ENCODE measurements at regions not wholly inside any gene's neighbourhood (a gene's known extent, or its start where the extent isn't known, plus 50 kb on each side); places are given as distances from the start of the nearest gene placed in this dataset.
"Not testable (repeated sequence)": the region's sequence is repeated elsewhere in the genome, so short reads cannot be mapped to it uniquely, and the experiment has no call there.

DNA sequence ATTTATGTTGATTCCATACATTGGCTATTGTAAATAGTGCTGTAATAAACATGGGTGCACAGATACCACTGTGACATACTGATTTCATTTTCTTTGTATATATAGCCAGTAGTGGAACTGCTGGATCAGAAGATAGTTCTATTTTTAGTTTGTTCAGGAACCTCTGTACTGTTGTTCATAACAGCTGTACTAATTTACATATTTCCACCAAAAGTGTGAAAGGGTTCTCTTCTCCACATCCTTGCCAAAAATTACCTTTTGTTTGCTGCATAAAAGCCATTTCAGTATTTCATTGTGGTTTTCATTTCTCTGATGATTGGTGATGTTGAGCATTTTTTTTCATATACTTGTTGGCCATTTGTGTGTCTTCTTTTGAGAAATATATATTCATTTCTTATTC is 1962.1 kb downstream of the PCDH9 start:
- in situ Hi-C loops (cut with HindIII; ENCODE audit: low sequenced_read_pairs): no loop called here

DNA sequence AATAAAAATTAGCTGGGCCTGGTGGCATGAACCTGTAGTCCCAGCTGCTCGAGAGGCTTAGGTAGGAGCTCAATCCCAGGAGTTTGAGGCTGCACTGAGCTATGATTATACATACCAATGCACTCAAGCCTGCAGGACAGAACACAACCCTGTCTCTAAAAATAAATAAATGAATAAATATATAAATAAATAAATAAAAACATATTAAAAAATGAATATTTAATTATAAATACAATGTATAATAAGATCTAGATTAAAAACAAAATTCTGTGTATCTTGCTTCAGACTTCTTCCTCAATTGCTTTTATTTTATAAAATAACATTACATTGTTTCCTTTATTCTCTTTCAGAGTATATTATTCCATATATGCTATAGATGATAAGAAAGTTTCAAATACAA is 1964.1 kb downstream of the PCDH9 start:
- in situ Hi-C loops (cut with HindIII; ENCODE audit: low sequenced_read_pairs): no loop called here

DNA sequence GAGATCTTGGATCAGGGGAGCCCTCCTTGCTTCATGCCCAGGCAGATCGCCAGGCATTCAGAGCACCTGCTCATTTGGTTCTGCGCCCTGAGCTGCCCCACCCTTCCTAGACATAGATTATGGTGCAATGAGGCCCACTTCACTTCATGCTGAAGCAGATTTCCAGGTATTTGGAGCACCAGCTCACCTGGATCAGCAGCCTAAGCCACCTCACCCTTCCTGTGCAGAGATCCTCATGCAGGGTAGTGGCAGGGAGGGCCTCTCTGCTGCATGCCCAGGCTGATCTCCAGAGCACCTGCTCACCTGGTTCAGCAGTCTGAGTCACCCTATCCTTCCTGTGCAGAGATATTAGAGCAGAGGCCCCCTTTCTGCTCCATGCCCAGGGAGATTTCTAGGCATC is 1966.1 kb downstream of the PCDH9 start:
- in situ Hi-C loops (cut with HindIII; ENCODE audit: low sequenced_read_pairs): no loop called here

DNA sequence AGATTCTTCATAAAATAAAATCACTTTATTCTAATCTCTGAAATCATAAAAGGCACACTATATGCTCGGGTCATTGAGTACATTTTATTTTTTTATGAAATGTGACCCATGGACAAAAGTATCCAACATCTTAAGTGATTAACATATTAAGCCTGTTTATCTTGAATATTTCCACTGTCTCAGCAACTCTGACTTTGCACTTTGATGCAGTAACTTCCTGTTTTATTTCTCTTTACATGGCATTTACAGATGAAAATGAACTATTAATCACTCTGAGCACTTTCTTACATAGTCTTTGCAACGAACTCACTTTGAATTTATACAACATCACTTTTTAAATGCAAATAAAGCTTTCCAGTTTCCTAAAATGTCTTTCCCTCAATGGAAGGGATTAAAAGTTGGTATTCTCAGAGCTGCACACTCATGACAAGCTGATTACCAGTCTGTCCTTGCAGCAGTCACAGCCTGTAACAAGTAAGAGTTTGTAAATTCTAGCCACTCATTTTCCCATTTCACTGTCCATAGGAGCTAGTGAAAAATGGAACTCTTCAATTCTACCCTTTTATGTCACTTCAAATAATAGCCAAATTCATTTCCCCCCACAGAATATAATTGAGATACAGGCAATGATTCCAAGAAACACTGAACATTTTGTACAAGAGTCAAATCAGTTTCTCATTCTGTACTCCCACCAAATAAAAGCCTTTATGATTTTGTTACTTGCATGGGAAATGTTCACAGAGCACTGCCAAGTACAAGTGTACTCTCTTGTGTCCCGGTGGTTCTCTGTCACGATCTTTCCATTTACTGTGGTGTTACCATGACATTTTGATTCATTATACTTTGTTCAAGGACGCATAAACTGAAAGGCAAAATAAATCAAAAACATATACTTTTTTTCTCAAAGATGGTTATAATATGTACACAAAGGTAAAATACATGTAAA is 1968.9 kb downstream of the PCDH9 start:
- in situ Hi-C loops (cut with HindIII; ENCODE audit: low sequenced_read_pairs): no loop called here

DNA sequence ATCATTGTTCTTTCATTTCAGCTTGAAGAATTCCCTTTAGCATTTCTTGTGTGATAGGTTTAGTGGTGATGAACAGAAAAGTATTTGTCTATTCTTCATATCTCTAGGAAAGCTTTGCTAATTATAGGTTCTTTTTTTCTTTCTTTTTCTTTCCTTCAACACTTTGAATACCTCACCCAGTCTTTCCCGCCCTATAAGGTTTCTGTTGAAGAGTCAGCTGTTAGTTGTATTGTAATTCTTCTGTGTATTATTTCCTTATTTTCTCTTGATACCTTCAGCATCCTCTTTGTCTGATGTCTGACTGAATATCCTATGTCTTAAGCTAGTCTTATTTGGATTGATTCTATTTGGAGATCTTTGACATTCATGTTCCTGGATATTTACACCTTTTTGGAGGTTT is 1989.4 kb downstream of the PCDH9 start:
- in situ Hi-C loops (cut with HindIII; ENCODE audit: low sequenced_read_pairs): no loop called here

DNA sequence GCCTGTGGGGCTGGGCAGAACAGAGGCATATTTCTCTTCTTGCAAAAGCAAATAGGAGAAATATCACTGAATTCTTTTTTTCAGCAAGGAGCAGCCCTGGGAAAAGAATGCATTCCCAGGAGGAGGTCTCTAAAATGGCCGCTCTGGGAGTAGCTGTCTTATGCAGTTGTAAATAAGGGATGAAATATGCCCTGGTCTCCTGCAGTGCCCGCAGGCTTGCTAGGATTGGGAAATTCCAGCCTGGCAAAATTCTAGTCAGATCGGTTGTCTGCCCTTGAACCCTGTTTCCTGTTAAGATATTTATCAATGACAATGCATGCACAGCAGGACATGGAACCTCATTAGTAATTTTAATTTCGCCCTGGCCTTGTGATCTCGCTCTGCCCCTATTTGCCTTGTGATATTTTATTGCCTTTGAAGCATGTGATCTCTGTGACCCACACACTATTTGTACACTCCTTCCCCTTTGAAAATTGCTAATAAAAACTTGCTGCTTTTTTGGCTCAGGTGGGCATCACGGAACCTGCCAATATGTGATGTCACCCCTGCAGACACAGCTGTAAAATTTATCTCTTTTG is 1993.2 kb downstream of the PCDH9 start:
- in situ Hi-C loops (cut with HindIII; ENCODE audit: low sequenced_read_pairs): no loop called here

DNA sequence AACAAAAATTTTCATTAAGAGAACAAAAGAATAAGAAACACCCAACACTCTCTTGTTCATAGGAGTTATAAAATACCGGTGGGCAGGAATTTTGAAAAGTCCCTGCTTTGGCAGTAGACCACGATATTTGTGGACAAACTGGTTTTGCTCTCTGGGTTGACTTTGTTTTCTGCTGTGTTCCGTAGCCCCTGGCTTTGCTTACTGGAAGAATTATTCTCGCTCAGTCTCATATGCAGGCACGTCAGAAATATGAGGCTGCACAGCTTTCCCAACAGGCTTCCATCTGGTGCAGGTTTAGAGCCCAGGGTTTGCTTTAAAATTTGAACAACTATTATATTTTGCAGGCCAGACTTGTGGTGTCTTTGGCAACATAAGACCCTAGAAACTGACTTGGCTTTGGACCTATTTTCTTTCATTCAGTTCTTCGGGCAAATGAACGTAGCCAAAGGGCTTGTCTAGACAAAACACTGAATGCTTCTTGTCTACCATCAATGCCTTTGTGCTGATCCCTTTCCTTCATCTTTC is 2012.6 kb downstream of the PCDH9 start:
- in situ Hi-C loops (cut with HindIII; ENCODE audit: low sequenced_read_pairs): no loop called here

DNA sequence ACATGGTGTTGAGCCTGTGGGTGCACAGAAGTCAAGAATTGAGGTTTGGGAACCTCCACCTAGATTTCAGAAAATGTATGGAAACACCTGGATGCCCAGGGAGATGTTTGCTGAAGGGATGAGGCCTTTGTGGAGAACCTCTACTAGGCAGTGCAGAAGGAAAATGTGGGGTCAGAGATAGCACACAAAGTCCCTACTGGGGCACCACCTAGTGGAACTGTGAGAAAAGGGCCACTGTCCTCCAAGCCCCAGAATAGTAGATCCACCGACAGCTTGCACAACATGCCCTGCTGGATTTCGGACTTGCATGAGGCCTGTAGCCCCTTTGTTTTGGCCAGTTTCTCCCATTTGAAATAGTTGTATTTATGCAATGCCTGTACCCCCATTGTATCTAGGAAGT is 2027.3 kb downstream of the PCDH9 start:
- in situ Hi-C loops (cut with HindIII; ENCODE audit: low sequenced_read_pairs): not testable (repeated sequence)

DNA sequence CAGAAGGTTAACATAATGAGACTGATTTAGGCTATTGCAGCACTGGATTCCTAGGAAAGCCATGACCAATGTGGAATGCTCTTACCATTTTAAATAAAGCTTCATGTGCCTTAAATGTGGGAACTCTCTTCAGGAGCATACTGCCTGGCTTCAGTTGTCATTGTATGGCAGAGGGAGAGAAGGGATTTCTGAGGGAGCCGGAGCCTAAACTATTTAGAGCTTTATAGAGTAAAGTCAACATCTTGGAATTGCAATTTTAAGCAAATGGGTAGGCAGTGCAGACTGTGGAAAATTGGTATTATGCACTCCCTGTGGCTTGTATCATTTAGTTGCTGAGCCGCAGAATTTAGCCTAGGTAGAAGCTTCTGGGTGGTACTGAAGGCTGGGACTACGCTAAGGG is 2041.4 kb downstream of the PCDH9 start:
- in situ Hi-C loops (cut with HindIII; ENCODE audit: low sequenced_read_pairs): no loop called here

DNA sequence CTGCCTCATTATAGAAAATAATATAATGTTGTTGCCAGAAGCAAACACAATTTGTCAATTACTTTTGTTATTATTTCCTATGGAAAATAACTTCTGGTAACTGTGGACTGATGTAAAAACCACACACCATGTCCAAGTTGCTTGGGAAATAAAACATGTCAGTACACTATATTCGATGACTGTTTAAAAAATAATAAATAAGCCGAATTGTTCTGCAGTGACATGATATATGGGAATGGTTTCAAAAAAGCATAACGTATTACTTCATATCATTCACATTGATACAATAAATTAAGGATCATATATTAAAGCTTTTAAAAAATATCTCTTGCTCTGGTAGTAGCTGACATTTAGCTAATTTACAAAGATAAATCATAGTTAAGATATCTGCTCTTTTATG is 2062.1 kb downstream of the PCDH9 start:
- in situ Hi-C loops (cut with HindIII; ENCODE audit: low sequenced_read_pairs): no loop called here

DNA sequence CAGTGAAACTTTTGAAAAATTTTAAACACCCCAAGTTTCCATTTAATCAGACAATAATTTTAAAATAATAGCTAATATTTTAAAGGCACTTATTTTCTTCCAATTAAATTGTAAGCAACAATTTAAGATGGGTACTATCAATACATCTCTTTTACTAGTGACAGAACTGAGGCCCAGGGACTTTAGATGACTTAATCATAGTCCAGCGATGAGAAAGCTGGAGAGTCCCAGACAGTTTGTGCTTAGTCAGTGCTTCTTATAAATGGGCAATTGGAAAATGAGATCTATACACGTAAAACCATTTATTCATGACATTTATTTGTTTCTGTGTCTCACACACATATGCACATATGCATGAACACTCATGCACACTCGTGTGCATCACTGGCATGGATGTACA is 2063.5 kb downstream of the PCDH9 start:
- in situ Hi-C loops (cut with HindIII; ENCODE audit: low sequenced_read_pairs): no loop called here

DNA sequence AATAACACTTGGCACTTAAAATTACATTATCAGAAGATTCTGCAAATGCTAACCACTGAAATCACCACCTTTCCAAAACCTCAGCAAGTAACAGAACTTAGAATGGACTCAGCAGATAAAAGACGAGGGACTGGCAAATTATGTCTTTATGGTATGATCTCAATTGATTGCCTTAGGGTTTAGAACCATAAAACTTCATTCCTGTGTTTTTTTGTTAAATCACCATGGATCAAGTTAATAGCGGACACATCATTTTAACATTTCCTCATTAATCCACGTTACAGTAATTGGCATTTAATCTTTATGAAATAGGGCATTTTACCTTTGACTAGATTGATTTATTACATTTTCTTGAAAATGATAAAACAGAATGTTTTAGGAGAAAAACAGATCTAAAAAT is 2070.3 kb downstream of the PCDH9 start:
- in situ Hi-C loops (cut with HindIII; ENCODE audit: low sequenced_read_pairs): loop anchor here (5.0 kb wide), 1 partner anchor 68 kb away; no protein-coding TSS in a partner anchor

DNA sequence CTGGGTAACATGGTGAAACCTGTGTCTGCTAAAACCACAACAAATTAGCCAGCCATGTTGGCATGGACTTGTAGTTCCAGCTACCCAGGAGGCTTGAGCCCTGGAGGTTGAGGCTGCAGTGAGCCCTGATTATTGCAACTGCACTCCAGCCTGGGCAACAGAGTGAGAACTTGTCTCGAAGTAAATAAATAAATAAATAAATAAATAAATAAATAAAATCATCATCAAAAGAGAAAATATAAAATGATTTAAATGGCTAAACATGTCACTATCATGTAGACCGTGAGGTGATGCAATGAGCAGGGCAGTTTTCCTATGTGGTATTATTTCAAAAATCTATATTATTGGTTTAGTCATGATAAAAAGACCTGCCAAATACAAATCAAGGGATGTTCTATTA is 2074.3 kb downstream of the PCDH9 start:
- in situ Hi-C loops (cut with HindIII; ENCODE audit: low sequenced_read_pairs): no loop called here

DNA sequence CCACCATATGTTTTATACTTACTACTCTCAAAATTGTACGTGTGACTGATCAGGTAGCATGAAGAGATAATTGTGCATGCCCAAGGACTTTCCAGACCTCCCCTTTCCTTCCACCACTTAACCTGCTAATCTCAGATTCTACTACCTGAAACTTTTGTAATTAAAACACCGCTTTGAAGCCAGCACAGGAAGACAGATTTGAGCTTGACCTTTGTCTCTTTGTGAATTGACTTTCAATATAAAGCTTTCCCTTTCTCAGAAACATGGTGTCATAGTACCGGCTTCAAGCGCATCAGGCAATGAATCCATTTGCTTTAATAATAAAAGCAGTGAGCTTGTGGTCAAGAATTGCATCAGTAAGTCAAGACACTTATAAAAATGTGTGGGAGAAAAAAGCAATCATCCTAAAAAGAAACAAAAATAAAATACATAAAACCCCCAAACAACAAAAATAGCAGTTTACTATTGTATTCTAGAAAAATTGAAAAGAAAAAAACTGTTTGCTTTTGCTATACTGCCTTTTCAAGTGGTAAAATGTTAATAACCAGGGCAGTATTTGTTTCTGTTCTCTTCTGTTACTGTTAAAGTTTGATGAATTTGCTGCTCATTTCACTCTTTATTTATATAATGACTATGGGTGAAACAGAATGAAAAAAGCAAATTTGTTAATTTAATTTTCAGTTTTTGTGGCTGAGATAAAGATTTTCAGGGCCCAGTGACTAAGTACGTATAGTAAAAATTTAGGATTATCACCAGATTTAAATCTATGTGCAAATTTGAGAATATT is 2075.3 kb downstream of the PCDH9 start:
- in situ Hi-C loops (cut with HindIII; ENCODE audit: low sequenced_read_pairs): no loop called here

DNA sequence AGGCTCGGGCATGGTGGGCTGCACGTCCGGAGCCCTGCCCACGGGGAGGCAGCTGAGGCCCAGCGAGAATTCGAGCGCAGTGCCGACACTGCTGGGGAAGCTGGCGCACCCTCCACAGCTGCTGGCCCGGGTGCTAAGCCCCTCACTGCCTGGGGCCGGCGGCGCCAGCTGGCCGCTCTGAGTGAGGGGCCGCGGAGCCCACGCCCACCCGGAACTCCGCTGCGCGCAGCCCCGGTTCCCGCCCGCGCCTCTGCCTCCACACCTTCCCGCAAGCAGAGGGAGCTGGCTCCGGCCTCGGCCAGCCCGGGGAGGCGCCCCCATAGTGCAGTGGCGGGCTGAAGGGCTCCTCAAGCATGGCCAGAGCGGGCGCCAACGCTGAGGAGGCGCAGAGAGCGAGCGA is 2080.4 kb downstream of the PCDH9 start:
- in situ Hi-C loops (cut with HindIII; ENCODE audit: low sequenced_read_pairs): no loop called here

DNA sequence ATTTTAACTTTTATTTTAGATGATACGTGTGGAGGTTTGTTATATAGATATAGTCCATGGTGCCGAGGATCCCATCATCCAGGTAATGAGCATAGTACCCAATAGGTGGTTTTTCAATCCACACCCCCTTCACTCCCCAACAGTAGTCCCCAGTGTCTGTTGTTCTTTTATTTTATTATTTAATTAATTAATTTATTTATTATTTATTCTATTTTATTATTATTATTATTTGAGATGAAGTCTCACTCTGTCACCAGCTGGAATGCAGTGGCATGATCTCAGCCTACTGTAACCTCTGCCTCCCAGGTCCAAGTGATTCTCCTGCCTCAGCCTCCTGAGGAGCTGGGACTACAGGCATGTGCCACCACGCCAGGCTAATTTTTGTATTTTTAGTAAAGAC is 2086.2 kb downstream of the PCDH9 start:
- in situ Hi-C loops (cut with HindIII; ENCODE audit: low sequenced_read_pairs): no loop called here

DNA sequence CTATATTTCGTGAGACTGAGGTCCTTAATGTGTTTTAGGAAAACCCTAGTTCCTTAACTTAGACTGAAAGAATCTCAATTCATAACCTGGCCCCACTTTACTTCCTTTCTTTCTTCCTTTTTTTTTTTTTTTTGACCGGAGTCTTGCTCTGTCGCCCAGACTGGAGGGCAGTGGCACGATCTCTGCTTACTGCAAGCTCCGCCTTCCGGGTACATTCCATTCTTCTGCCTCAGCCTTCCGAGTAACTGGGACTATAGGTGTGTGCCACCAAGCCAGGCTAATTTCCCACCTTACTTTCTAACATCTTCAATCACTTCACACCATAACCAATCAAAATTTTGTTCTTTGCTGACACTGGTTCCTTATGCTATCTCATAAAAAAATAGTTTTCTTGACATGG is 2097.0 kb downstream of the PCDH9 start:
- in situ Hi-C loops (cut with HindIII; ENCODE audit: low sequenced_read_pairs): no loop called here

DNA sequence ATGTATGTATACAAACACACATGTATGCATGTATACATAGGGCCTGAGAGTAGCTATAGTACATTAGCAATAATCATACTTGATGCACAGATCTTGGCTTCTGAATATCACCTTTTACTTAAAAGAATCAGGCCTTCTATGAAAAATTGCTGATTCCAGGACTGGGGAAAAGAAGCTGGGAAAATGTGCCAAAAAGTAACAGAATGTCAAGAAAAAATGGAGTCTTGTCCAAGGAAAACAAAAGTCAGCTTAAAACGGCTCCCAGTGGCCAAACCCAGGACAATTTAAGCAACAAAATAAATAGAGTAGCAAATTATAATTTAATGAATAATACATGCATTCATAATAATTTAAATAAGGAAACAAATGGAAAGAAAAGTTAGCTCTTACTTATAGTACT is 2104.9 kb downstream of the PCDH9 start:
- in situ Hi-C loops (cut with HindIII; ENCODE audit: low sequenced_read_pairs): no loop called here

DNA sequence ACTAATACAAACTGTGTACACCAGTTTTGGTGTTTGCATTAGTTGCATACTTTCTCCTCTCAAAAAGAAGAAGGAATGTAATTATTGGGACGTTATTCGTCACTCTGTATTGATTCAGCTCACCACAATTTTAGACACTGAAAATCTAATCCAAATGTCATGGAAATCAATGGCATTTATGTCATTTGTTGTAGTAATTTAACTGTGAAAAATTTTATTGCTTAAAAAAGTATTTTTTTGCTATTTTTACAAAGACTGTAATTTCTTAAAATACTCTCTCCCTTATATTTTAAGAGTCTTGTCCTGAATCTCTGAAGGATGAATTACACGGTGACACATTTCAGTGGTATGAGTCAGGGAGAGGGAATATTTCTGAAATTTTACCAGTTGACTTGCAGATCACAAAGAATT is 2117.6 kb downstream of the PCDH9 start:
- in situ Hi-C loops (cut with HindIII; ENCODE audit: low sequenced_read_pairs): no loop called here

DNA sequence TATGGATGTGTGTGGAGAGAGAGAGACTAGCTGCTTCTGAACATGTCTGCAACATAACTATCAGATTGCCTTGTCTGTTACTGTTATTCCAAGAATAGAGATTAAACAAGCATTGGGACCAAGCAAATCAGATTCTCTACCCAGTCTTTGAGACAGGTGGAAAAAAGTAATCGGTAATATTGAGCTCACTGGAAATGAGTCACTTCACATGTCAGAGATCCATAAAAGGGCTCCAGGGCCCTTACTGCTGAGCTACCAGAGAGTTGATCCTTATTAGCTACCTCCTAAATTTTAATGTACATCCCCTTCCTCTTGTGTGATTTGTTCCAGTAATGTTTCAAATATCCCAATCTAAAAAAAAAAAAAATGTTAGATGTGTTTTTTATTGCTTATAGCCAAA is 2118.0 kb downstream of the PCDH9 start:
- in situ Hi-C loops (cut with HindIII; ENCODE audit: low sequenced_read_pairs): no loop called here

DNA sequence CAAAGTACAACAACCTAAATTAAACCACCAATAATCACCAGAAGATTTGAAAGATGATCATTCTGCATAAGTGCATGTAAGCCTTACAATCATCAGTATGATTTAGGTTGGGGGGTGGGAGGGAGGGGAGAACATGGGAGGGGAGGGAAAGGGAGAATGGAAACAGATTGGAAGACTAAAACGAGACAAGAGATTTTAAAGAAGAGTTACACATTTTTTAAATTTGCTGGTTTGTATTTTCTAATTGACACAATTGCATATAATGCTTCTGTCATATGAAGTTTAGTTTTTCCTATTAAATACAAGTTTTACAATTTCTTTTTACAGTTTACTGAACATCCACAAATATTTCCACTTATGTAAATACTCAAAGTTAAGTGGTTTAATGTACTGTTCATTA is 2118.9 kb downstream of the PCDH9 start:
- in situ Hi-C loops (cut with HindIII; ENCODE audit: low sequenced_read_pairs): no loop called here

Data from endothelial cell of hepatic sinusoid (primary cell).